22Rv1 (cell line): ENCODE measurements at regions not wholly inside any gene's neighbourhood (a gene's known extent, or its start where the extent isn't known, plus 50 kb on each side); places are given as distances from the start of the nearest gene placed in this dataset.
"Not testable (repeated sequence)": the region's sequence is repeated elsewhere in the genome, so short reads cannot be mapped to it uniquely, and the experiment has no call there.

Experiments used
- H3K27ac ChIP-seq: fragments of 450-650 bp; 2 replicates; pipeline ENCODE4 v1.5.1; 2017
- CTCF ChIP-seq: fragments of 450-650 bp; IDR thresholded peaks from 2 replicates; pipeline ENCODE4 v1.5.1; 2017; ENCODE audit warnings: mild to moderate bottlenecking
- ZFX ChIP-seq: fragments of 450-650 bp; IDR thresholded peaks from 2 replicates; pipeline ENCODE4 v1.6.1; 2017; ENCODE audit warnings: antibody characterized with exemption, borderline replicate concordance

- no peak overlapping the region for H3K27ac ChIP-seq
- TF ChIP-seq ZFX (no peak), CTCF (no peak)
These were observed 1651.5 kb downstream of the EFNA5 start for GRCh38 chr5:106019261-106019660.

DNA sequence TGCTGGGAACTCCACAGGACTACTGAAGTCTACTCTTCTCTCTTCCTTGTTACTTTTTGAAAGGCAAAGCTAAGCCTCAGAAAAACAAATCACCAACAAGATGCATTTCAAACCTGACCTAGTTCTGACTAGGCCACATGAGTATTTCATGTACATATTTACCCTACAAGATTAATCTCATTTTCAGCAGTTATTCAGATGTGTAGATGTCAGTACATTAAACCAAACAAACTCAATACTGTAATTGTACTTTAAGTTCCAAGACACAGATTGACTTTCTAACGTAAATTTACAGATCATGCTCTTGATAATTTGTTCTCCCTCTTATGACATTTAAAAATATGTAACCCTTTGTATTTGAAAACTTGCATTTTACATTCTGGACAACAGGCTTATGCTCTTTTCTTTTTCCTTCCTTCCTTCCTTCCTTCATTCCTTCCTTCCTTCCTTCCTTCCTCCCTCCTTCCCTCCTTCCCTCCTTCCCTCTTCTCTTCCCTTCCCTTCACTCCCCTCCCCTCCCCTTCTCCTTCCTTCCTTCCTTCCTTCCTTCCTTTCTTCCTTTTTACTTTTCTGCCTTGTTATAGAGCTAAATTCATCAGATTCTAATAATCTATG is 1653.4 kb downstream of the EFNA5 start:
- H3K27ac ChIP-seq: no peak overlapping the region
- TF ChIP-seq ZFX (no peak), CTCF (no peak)

GRCh38 chr5:106014262-106014661 is 1656.5 kb downstream of the EFNA5 start:
- no peak overlapping the region for H3K27ac ChIP-seq
- TF ChIP-seq CTCF: no peak
- TF ChIP-seq ZFX: no peak

- TF ChIP-seq ZFX (no peak), CTCF (no peak)
- no peak overlapping the region for H3K27ac ChIP-seq
These were observed 1664.5 kb downstream of the EFNA5 start for GRCh38 chr5:106006242-106006641.

- H3K27ac ChIP-seq: not testable (repeated sequence)
These were observed 1671.7 kb downstream of the EFNA5 start for GRCh38 chr5:105998991-105999390.

- no peak for TF ChIP-seq CTCF
- TF ChIP-seq ZFX: no peak
- no peak overlapping the region for H3K27ac ChIP-seq
These were observed 1677.7 kb downstream of the EFNA5 start for GRCh38 chr5:105993027-105993426.

DNA sequence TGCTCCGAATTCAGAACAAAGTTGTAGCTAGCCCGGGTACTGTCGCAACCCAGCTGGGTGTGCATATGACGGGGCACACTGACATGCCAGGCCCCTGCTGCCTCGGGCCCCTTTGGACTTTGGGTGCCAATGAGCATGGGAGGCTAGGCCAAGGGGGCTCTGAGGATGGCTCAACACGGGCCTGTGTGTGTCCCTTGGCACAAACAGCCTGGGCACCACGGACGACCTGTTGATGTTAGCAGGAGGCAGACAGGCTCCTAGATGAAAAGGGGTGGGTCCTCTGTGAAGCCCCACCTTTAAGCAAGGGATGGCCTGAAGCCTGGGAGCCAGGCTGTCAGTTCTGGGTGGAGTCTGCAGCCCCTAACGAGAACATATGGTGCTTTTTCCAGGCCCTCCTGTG is 1688.2 kb downstream of the EFNA5 start:
- TF ChIP-seq CTCF: no peak
- no peak for TF ChIP-seq ZFX
- no peak overlapping the region for H3K27ac ChIP-seq

GRCh38 chr5:105978011-105978410 is 1692.7 kb downstream of the EFNA5 start:
- H3K27ac ChIP-seq: no peak overlapping the region
- TF ChIP-seq CTCF: no peak
- no peak for TF ChIP-seq ZFX
